22Rv1 (cell line): ENCODE measurements at regions not wholly inside any gene's neighbourhood (a gene's known extent, or its start where the extent isn't known, plus 50 kb on each side); places are given as distances from the start of the nearest gene placed in this dataset.

Source experiments
- CTCF ChIP-seq: fragments of 450-650 bp; IDR thresholded peaks from 2 replicates; pipeline ENCODE4 v1.5.1; 2017; ENCODE audit warnings: mild to moderate bottlenecking
- ZFX ChIP-seq: fragments of 450-650 bp; IDR thresholded peaks from 2 replicates; pipeline ENCODE4 v1.6.1; 2017; ENCODE audit warnings: antibody characterized with exemption, borderline replicate concordance

DNA sequence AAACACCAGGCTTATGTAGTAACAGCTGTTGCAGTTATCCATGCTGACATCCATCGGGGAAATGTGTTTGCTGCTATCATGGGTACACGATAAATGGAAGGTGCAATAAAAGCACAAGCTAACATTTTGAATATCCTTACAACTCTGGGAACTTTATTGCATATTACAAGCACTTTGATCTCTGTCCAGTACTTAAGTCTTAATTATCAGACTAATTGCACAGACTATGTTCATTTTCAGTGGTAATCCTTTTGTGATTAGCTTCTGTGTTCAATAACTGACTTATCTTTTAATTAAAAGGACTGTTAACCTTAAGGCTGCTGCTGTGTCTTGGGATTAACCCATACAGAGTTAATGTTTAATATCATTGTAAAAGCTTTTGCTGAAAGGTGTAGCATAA, 101.4 kb upstream of the ATP5MC3 start:
- TF ChIP-seq CTCF (no peak), ZFX (no peak)
